ENCODE measurements at regions not wholly inside any gene's neighbourhood (a gene's known extent, or its start where the extent isn't known, plus 50 kb on each side); places are given as distances from the start of the nearest gene placed in this dataset.
A peak's percentile ranks its signal among the peaks of the same experiment; 100 is the strongest.

GRCh38 chr2:236889791-236890704 is 195.6 kb upstream of the COPS8 start:
- Mint-ChIP-seq H3K36me3 (ENCODE audit: insufficient read depth) (no peaks in the 10 kb centered on the region), H3K4me3 (no peak overlapping the region), H3K27me3 (ENCODE audit: low read depth) (peaks cover 3% of the 10 kb centered on the region), H3K4me1 (ENCODE audit: low read depth) (no peaks in the 10 kb centered on the region), H3K9me3 (no peaks in the 10 kb centered on the region)
- ATAC-seq: no peak
- DNase-seq: no peak

- DNase-seq (no peak), ATAC-seq (no peak)
- H3K4me1 Mint-ChIP-seq (ENCODE audit: low read depth): no peaks in the 10 kb centered on the region
- H3K27me3 Mint-ChIP-seq (ENCODE audit: low read depth): peaks cover 3% of the 10 kb centered on the region
- H3K36me3 Mint-ChIP-seq (ENCODE audit: insufficient read depth): no peaks in the 10 kb centered on the region
- H3K4me3 Mint-ChIP-seq: no peak overlapping the region
- no peaks in the 10 kb centered on the region for H3K9me3 Mint-ChIP-seq
These were observed 193.0 kb upstream of the COPS8 start for GRCh38 chr2:236892721-236893120.

- no peaks in the 10 kb centered on the region for H3K4me1 Mint-ChIP-seq (ENCODE audit: low read depth)
These were observed 190.9 kb upstream of the COPS8 start for GRCh38 chr2:236894791-236895190.

GRCh38 chr2:236895497-236895896 is 190.2 kb upstream of the COPS8 start:
- DNase-seq (no peak), ATAC-seq (no peak)
- no peak overlapping the region for H3K4me3 Mint-ChIP-seq
- no peaks in the 10 kb centered on the region for H3K9me3 Mint-ChIP-seq
- H3K36me3 Mint-ChIP-seq (ENCODE audit: insufficient read depth): no peaks in the 10 kb centered on the region
- no peaks in the 10 kb centered on the region for H3K4me1 Mint-ChIP-seq (ENCODE audit: low read depth)
- H3K27me3 Mint-ChIP-seq (ENCODE audit: low read depth): no peaks in the 10 kb centered on the region

More at GRCh38 chr2:236894791-236895190, 190.9 kb upstream of the COPS8 start:
- Mint-ChIP-seq H3K4me3 (no peak overlapping the region), H3K36me3 (ENCODE audit: insufficient read depth) (no peaks in the 10 kb centered on the region), H3K9me3 (no peaks in the 10 kb centered on the region), H3K27me3 (ENCODE audit: low read depth) (no peaks in the 10 kb centered on the region)
- DNase-seq (no peak), ATAC-seq (no peak)

- Mint-ChIP-seq H3K27me3 (ENCODE audit: low read depth) (no peaks in the 10 kb centered on the region), H3K9me3 (no peaks in the 10 kb centered on the region), H3K4me1 (ENCODE audit: low read depth) (no peaks in the 10 kb centered on the region), H3K36me3 (ENCODE audit: insufficient read depth) (no peaks in the 10 kb centered on the region), H3K4me3 (no peak overlapping the region)
- no peak for ATAC-seq
- DNase-seq: no peak
These were observed 189.0 kb upstream of the COPS8 start for GRCh38 chr2:236896688-236897087.

- Mint-ChIP-seq H3K9me3 (no peaks in the 10 kb centered on the region), H3K4me1 (ENCODE audit: low read depth) (no peaks in the 10 kb centered on the region), H3K4me3 (no peak overlapping the region), H3K36me3 (ENCODE audit: insufficient read depth) (no peaks in the 10 kb centered on the region), H3K27me3 (ENCODE audit: low read depth) (peaks cover 4% of the 10 kb centered on the region)
- ATAC-seq: no peak
- DNase-seq: no peak
These were observed 186.5 kb upstream of the COPS8 start for GRCh38 chr2:236899146-236899545.

GRCh38 chr2:236899950-236900640 is 185.6 kb upstream of the COPS8 start:
- H3K36me3 Mint-ChIP-seq (ENCODE audit: insufficient read depth): no peaks in the 10 kb centered on the region
- H3K4me1 Mint-ChIP-seq (ENCODE audit: low read depth): no peaks in the 10 kb centered on the region
- DNase-seq: no peak
- no peaks in the 10 kb centered on the region for H3K9me3 Mint-ChIP-seq
- ATAC-seq: no peak
- H3K4me3 Mint-ChIP-seq: no peak overlapping the region
- peaks cover 12% of the 10 kb centered on the region for H3K27me3 Mint-ChIP-seq (ENCODE audit: low read depth)

GRCh38 chr2:236901956-236902355 is 183.7 kb upstream of the COPS8 start:
- H3K36me3 Mint-ChIP-seq (ENCODE audit: insufficient read depth): no peaks in the 10 kb centered on the region
- peaks cover 12% of the 10 kb centered on the region for H3K27me3 Mint-ChIP-seq (ENCODE audit: low read depth)
- H3K4me3 Mint-ChIP-seq: no peak overlapping the region
- DNase-seq: no peak
- no peaks in the 10 kb centered on the region for H3K4me1 Mint-ChIP-seq (ENCODE audit: low read depth)
- no peak for ATAC-seq
- no peaks in the 10 kb centered on the region for H3K9me3 Mint-ChIP-seq

GRCh38 chr2:236903978-236904377 is 181.7 kb upstream of the COPS8 start:
- Mint-ChIP-seq H3K9me3 (no peaks in the 10 kb centered on the region), H3K4me3 (no peak overlapping the region), H3K27me3 (ENCODE audit: low read depth) (peaks cover 14% of the 10 kb centered on the region), H3K4me1 (ENCODE audit: low read depth) (no peaks in the 10 kb centered on the region), H3K36me3 (ENCODE audit: insufficient read depth) (no peaks in the 10 kb centered on the region)
- DNase-seq (no peak), ATAC-seq (no peak)

GRCh38 chr2:236904389-236905263 is 181.1 kb upstream of the COPS8 start:
- no peaks in the 10 kb centered on the region for H3K36me3 Mint-ChIP-seq (ENCODE audit: insufficient read depth)
- H3K4me1 Mint-ChIP-seq (ENCODE audit: low read depth): no peaks in the 10 kb centered on the region
- no peak overlapping the region for H3K4me3 Mint-ChIP-seq
- peaks cover 14% of the 10 kb centered on the region for H3K27me3 Mint-ChIP-seq (ENCODE audit: low read depth)
- no peak for DNase-seq
- no peaks in the 10 kb centered on the region for H3K9me3 Mint-ChIP-seq
- ATAC-seq: no peak

- Mint-ChIP-seq H3K4me3 (no peak overlapping the region), H3K9me3 (no peaks in the 10 kb centered on the region), H3K4me1 (ENCODE audit: low read depth) (no peaks in the 10 kb centered on the region), H3K27me3 (ENCODE audit: low read depth) (peaks cover 16% of the 10 kb centered on the region), H3K36me3 (ENCODE audit: insufficient read depth) (no peaks in the 10 kb centered on the region)
- DNase-seq (no peak), ATAC-seq (no peak)
These were observed 179.7 kb upstream of the COPS8 start for GRCh38 chr2:236905976-236906375.

- peaks cover 26% of the 10 kb centered on the region for H3K27me3 Mint-ChIP-seq (ENCODE audit: low read depth)
- H3K4me3 Mint-ChIP-seq: no peak overlapping the region
- H3K4me1 Mint-ChIP-seq (ENCODE audit: low read depth): no peaks in the 10 kb centered on the region
- ATAC-seq (peak in 1 of 2 donors; percentile 23), DNase-seq (no peak)
- H3K36me3 Mint-ChIP-seq (ENCODE audit: insufficient read depth): no peaks in the 10 kb centered on the region
- H3K9me3 Mint-ChIP-seq: no peaks in the 10 kb centered on the region
These were observed 177.1 kb upstream of the COPS8 start for GRCh38 chr2:236908439-236909192.

GRCh38 chr2:236909193-236909504 is 176.5 kb upstream of the COPS8 start:
- peaks cover 22% of the 10 kb centered on the region for H3K27me3 Mint-ChIP-seq (ENCODE audit: low read depth)
- no peaks in the 10 kb centered on the region for H3K36me3 Mint-ChIP-seq (ENCODE audit: insufficient read depth)
- no peak for DNase-seq
- ATAC-seq: no peak
- no peak overlapping the region for H3K4me3 Mint-ChIP-seq
- H3K9me3 Mint-ChIP-seq: no peaks in the 10 kb centered on the region
- no peaks in the 10 kb centered on the region for H3K4me1 Mint-ChIP-seq (ENCODE audit: low read depth)

- Mint-ChIP-seq H3K4me1 (ENCODE audit: low read depth) (no peaks in the 10 kb centered on the region), H3K4me3 (no peak overlapping the region), H3K27me3 (ENCODE audit: low read depth) (peaks cover 16% of the 10 kb centered on the region), H3K36me3 (ENCODE audit: insufficient read depth) (no peaks in the 10 kb centered on the region), H3K9me3 (no peaks in the 10 kb centered on the region)
- DNase-seq (no peak), ATAC-seq (no peak)
These were observed 175.9 kb upstream of the COPS8 start for GRCh38 chr2:236909802-236910201.
